Subcutaneous abdominal adipose tissue (tissue), 5 donors: ENCODE measurements at regions not wholly inside any gene's neighbourhood (a gene's known extent, or its start where the extent isn't known, plus 50 kb on each side); places are given as distances from the start of the nearest gene placed in this dataset.
A peak's percentile ranks its signal among the peaks of the same experiment; 100 is the strongest.

ENCODE experiments used
- H3K27ac ChIP-seq: one replicate; pipeline ENCODE4 v1.7.0; 2013; ENCODE audit warnings: low read depth, mild to moderate bottlenecking, inconsistent platforms, low read length, moderate library complexity
- H3K27me3 ChIP-seq, 5 donors: one replicate each; pipeline ENCODE4 v1.7.0; 2013; ENCODE audit warnings: low read length in 5 of 5, inconsistent platforms in 1 of 5; ENCODE audit not compliant: control insufficient read depth in 5 of 5, insufficient read depth in 4 of 5
- H3K36me3 ChIP-seq, 5 donors: one replicate each; pipeline ENCODE4 v1.7.0; 2013; ENCODE audit warnings: low read length in 5 of 5; ENCODE audit not compliant: control insufficient read depth in 5 of 5, insufficient read depth in 5 of 5
- H3K4me1 ChIP-seq, 5 donors: one replicate each; pipeline ENCODE4 v1.7.0; 2013; ENCODE audit warnings: low read length in 5 of 5, mild to moderate bottlenecking in 3 of 5, moderate library complexity in 1 of 5; ENCODE audit not compliant: control insufficient read depth in 5 of 5, insufficient read depth in 5 of 5
- H3K4me3 ChIP-seq, 5 donors: one replicate each; pipeline ENCODE4 v1.7.0; 2013; ENCODE audit warnings: low read length in 5 of 5, low read depth in 1 of 5
- H3K9ac ChIP-seq, 5 donors: one replicate each; pipeline ENCODE4 v1.7.0; 2013; ENCODE audit warnings: low read length in 5 of 5, mild to moderate bottlenecking in 4 of 5, moderate library complexity in 3 of 5
- H3K9me3 ChIP-seq, 5 donors: one replicate each; pipeline ENCODE4 v1.7.0; 2013; ENCODE audit warnings: low read length in 5 of 5; ENCODE audit not compliant: control insufficient read depth in 5 of 5
- donor health status: healthy.
- donor health status: healthy.
- donor health status: healthy.
- donor health status: healthy.
- donor health status: healthy.

DNA sequence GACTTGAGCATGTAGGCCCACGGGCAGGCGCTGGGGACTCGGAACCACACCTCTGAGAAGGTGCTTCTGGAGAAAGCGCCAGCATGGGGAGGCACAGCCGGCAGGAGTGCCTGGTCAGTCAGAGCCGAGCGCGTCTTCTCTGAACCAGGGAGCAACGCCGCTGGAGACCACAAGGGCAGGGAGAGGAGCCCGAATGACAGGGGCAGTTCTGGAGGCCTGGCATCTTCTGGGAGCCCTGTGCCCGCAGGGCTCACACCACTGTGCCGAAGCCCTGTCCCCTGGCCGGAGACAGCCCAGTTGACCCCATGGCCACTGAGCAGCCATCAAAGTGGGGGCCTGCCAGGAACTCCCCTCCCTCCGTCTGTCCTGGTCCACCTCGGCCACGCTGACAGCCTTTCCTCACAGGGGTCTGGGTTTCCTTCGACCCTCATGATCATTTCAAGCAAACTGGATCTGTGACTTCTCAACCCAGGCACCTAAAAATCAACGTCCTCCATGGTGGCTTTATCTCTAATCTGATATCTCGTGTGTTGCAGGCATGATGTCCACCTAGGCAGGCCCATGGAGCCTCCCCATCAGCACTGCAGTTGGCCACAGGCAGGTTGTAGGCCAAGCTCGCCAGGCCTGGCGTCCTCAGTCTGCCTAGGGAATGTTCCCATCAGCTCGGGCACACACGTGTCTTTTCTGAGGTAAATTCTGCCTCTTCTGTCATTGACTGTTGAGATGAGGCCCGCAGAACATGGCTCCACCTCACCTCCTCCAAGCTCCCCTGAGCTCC lies 299.3 kb upstream of the RTL1 start:
- no peak overlapping the region for H3K9ac ChIP-seq
- no peaks in the 10 kb centered on the region for H3K36me3 ChIP-seq
- peaks cover 0 to 2% (median 0%) of the 10 kb centered on the region in 5 donors for H3K27me3 ChIP-seq
- H3K4me1 ChIP-seq = no peaks in the 10 kb centered on the region
- H3K27ac ChIP-seq = no peak overlapping the region
- peaks cover 2 to 33% (median 17%) of the 10 kb centered on the region in 5 donors for H3K9me3 ChIP-seq
- H3K4me3 ChIP-seq = no peak overlapping the region

DNA sequence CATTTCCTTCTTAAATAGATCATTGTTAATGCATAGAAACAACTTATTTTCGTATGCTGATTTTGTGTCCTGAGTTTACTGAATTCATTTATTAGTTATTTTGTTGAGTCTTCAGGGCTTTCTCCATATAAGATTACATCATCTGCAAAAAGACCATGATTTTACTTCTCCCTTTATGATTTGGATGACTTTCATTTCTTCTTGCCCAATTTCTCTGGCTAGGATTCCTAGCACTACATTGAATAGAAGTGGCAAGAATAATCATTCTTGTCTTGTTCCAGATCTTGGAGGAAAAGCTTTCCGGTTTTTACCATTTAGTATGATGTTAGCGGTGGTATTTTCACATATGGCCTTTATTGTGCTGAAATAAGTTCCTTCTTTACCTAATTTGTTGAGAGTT lies 303.0 kb upstream of the RTL1 start:
- H3K4me1 ChIP-seq = no peaks in the 10 kb centered on the region
- peaks cover 9 to 65% (median 42%) of the 10 kb centered on the region in 5 donors for H3K9me3 ChIP-seq
- H3K9ac ChIP-seq = no peak overlapping the region
- no peaks in the 10 kb centered on the region for H3K36me3 ChIP-seq
- no peak overlapping the region for H3K27ac ChIP-seq
- H3K4me3 ChIP-seq = no peak overlapping the region
- no peaks in the 10 kb centered on the region for H3K27me3 ChIP-seq

DNA sequence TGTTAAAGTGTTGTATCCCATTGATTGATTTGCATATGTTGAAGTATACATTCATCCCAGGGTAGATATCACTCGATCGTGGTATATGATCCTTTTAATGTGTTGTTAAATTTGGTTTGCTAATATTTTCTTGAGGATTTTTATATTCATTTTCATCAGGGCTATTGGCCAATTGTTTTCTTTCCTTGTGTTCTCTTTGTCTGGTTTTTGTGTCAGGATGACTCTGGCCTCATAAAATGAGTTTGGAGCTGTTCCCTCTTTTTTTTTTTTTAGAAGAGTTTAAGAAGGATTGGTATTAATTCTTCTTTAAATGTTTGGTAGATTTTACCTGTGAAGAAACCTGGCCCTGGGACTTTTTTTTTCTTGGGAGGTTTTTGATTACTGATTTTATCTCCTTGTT lies 303.5 kb upstream of the RTL1 start:
- peaks cover 11 to 67% (median 45%) of the 10 kb centered on the region in 5 donors for H3K9me3 ChIP-seq
- no peaks in the 10 kb centered on the region for H3K27me3 ChIP-seq
- H3K4me3 ChIP-seq = no peak overlapping the region
- no peak overlapping the region for H3K27ac ChIP-seq
- H3K4me1 ChIP-seq = no peaks in the 10 kb centered on the region
- no peak overlapping the region for H3K9ac ChIP-seq
- no peaks in the 10 kb centered on the region for H3K36me3 ChIP-seq

DNA sequence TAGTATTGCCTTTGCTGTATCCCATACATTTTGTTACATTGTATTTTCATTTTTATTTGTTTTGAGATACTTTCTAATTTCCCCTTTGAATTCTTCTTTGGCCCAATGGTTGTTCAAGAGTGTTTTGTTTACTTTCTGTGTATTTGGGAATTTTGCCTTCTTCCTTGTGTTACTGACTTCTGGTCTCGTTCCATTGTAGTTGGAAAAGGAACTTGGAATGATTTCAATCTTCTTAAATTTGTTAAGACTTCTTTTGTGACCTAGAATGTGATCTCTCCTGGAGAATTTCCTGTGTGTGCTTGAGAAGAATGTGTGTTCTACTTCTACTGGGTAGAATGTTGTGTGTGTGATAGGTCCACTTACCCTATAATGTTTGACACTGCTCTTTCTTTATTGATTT lies 304.4 kb upstream of the RTL1 start:
- peaks cover 11 to 69% (median 47%) of the 10 kb centered on the region in 5 donors for H3K9me3 ChIP-seq

DNA sequence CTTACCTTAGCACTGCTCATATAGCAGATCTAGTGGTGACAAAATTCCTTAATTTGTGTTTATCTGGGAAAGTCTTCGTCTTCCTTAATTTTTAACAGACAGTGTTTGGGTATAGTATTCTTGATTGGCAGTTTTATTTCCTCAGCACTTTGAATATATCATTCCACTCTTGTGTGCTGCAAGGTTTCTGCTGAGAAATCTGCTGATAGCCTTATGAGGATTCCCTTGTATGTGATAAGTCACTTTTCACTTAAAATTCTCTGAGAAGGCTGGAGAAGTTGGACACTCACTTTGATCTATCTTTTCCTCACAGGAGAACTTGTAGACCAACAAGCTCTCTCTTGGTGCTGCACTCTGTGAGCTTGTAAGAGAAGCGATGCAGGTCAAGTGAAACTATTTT lies 306.1 kb upstream of the RTL1 start:
- Histone ChIP-seq H3K36me3 (no peaks in the 10 kb centered on the region), H3K4me3 (peak overlapping the region in 1 of 5 donors; percentile 33), H3K27me3 (no peaks in the 10 kb centered on the region), H3K9ac (no peak overlapping the region), H3K9me3 (peaks cover 9 to 67% (median 37%) of the 10 kb centered on the region in 5 donors), H3K27ac (no peak overlapping the region), H3K4me1 (no peaks in the 10 kb centered on the region)

More for the DNA sequence above, 304.4 kb upstream of the RTL1 start:
- H3K4me3 ChIP-seq = no peak overlapping the region
- no peaks in the 10 kb centered on the region for H3K27me3 ChIP-seq
- H3K36me3 ChIP-seq = no peaks in the 10 kb centered on the region
- H3K4me1 ChIP-seq = no peaks in the 10 kb centered on the region
- no peak overlapping the region for H3K9ac ChIP-seq
- no peak overlapping the region for H3K27ac ChIP-seq

DNA sequence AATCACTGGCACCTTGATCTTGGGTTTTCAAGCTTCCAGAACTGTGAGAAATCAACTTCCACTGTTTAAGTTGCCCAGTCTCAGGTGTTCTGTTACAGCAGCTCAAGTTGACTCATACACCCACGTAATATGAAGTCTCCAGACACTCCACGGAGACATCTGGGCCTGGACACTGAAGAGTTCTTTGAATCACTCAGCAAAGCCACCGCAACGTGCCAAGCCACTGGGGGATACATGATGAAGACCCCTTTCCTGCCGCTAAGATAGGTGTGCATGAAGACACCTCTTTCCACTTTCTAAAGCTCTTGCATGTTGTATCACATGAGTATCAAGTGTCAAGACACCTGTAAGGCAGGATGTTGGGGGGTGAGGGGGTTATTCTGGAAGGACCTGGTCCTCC lies 311.7 kb upstream of the RTL1 start:
- H3K27ac ChIP-seq = no peak overlapping the region

DNA sequence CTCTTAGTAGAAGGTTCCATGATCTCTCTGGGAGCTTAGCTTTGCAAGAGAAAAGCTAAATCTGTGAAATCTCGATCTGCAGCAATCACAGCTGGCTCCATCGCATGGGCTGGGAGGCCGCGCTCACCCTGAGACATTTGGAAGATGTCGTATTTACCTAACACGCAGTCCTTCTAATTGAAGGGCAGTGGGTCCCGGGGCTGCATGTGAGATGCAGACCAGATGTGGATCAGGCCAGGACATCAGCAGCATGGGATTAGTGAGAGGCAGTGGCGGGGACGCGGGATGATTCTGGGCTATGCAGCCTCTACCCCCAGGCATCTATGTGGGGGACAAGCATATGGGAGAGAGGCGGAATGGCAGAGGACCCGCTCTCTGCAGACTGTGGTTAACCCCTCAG lies 312.4 kb upstream of the RTL1 start:
- Histone ChIP-seq H3K27me3 (peaks cover 0 to 7% (median 0%) of the 10 kb centered on the region in 5 donors), H3K4me1 (no peaks in the 10 kb centered on the region), H3K9me3 (peaks cover 2 to 19% (median 10%) of the 10 kb centered on the region in 5 donors), H3K36me3 (no peaks in the 10 kb centered on the region), H3K4me3 (no peak overlapping the region), H3K27ac (no peak overlapping the region), H3K9ac (no peak overlapping the region)

More for the DNA sequence above, 311.7 kb upstream of the RTL1 start:
- H3K27me3 ChIP-seq = peaks cover 0 to 7% (median 0%) of the 10 kb centered on the region in 5 donors
- no peak overlapping the region for H3K4me3 ChIP-seq
- H3K9ac ChIP-seq = no peak overlapping the region
- H3K4me1 ChIP-seq = no peaks in the 10 kb centered on the region
- peaks cover 2 to 25% (median 17%) of the 10 kb centered on the region in 5 donors for H3K9me3 ChIP-seq
- no peaks in the 10 kb centered on the region for H3K36me3 ChIP-seq

DNA sequence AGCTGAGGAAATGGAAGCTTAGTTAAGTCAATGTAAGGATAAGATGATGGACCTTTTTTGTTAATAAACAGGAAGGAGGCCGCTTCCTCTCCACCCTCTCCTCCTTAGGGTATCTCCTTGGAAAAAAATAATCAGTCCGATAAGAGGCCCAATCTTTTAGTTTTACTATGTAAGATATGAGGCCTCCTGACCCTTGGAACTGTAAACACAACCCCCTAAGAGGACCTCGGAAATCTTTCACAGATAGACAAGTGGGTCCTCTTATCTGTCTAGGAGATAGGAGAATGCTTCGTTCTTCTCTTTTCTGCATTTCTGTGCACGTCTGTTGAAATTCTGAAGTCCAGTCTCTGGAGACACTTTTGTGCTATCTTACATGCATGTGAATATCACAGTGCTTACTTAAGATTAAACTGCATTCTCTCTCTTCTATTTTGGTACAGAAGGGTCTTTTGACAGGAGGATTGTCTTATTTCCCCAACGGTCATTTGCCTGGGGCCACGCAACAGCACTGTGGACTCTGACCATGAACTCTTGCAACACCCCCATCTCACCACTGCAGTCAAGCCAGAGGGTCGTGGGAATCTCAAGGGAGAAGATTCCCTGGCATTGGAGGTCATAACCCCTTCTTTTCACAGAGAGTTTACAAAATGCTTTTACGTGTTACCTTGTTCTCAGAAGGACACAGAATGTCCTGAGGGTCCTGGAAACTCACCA lies 313.0 kb upstream of the RTL1 start:
- Histone ChIP-seq H3K4me3 (no peak overlapping the region), H3K9ac (no peak overlapping the region), H3K27ac (no peak overlapping the region), H3K9me3 (peaks cover 2 to 16% (median 10%) of the 10 kb centered on the region in 5 donors), H3K36me3 (no peaks in the 10 kb centered on the region), H3K4me1 (no peaks in the 10 kb centered on the region), H3K27me3 (peaks cover 0 to 10% (median 0%) of the 10 kb centered on the region in 5 donors)

DNA sequence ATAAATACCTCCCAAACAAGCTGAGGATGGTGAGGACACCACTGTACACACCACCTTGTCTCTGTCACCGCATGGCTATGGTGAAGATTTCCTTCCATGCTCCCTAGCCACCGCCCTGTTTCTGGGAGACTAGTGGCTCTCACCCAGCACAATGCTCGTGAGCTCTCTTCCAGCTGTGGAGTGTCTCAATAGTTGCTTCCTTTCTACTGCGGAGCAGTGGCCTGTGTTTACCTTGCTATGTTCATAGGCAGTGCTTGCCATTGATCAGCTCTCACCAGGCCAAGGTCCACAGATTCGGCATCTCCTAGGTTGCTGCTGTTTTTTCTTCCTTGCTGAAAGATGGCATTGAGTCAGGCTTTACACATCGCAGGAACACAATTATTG lies 313.6 kb upstream of the RTL1 start:
- Histone ChIP-seq H3K27ac (no peak overlapping the region), H3K9ac (no peak overlapping the region), H3K36me3 (no peaks in the 10 kb centered on the region), H3K9me3 (peaks cover 0 to 11% (median 7%) of the 10 kb centered on the region in 5 donors), H3K27me3 (peaks cover 0 to 10% (median 4%) of the 10 kb centered on the region in 5 donors), H3K4me1 (no peaks in the 10 kb centered on the region), H3K4me3 (no peak overlapping the region)
